ENCODE measurements at regions not wholly inside any gene's neighbourhood (a gene's known extent, or its start where the extent isn't known, plus 50 kb on each side); places are given as distances from the start of the nearest gene placed in this dataset.

- Histone ChIP-seq H3K36me3 (ENCODE audit: control insufficient read depth, insufficient read depth, low read length) (no peaks in the 10 kb centered on the region), H3K4me3 (ENCODE audit: low read depth in 2 of 2, low read length in 2 of 2) (no peak overlapping the region), H3K9me3 (ENCODE audit: control insufficient read depth, insufficient read depth, low read depth, low read length) (no peaks in the 10 kb centered on the region), H3K27ac (ENCODE audit: low read length) (no peak overlapping the region), H3K27me3 (ENCODE audit: control insufficient read depth, insufficient read depth, low read length) (no peaks in the 10 kb centered on the region), H3K4me1 (ENCODE audit: control insufficient read depth, insufficient read depth, low read length) (no peaks in the 10 kb centered on the region)
- intact Hi-C loops (cut with micrococcal nuclease; ENCODE audit: unreplicated experiment) (no loop called here), in situ Hi-C loops (cut with HindIII; ENCODE audit: low pct_unique_long_range_greater_than_20kb, low sequenced_read_pairs) (no loop called here)
- no peak for DNase-seq (ENCODE audit: low read depth, low spot score)
- ChIA-PET CTCF (no interaction called here), POLR2A (no interaction called here)
- TF ChIP-seq CTCF (IDR thresholded peaks at IDR 0.05) (no peak), SIN3A (IDR thresholded peaks at IDR 0.05; ENCODE audit: borderline replicate concordance, insufficient read depth, low read depth, low read length) (no peak), REST (IDR thresholded peaks at IDR 0.05; ENCODE audit: insufficient read depth in 1 of 2, low read depth in 2 of 2, low read length in 1 of 2) (no peak), TCF7L2 (IDR thresholded peaks at IDR 0.05; ENCODE audit: low read depth, low read length) (no peak), POLR2AphosphoS5 (IDR thresholded peaks at IDR 0.05; ENCODE audit: low read depth, low read length) (no peak)
- no peak for ATAC-seq
- BruUV-seq (replicated peaks): no TSS peak
Measured at GRCh38 chr6:102793752-102794151, 1400.2 kb downstream of the GRIK2 start.

GRCh38 chr6:102774326-102774725 is 1380.8 kb downstream of the GRIK2 start:
- ATAC-seq (no peak), DNase-seq (ENCODE audit: low read depth, low spot score) (no peak)
- no peak overlapping the region for H3K27ac ChIP-seq (ENCODE audit: low read length)
- no peaks in the 10 kb centered on the region for H3K9me3 ChIP-seq (ENCODE audit: control insufficient read depth, insufficient read depth, low read depth, low read length)
- no peak overlapping the region for H3K4me3 ChIP-seq (ENCODE audit: low read depth in 2 of 2, low read length in 2 of 2)
- in situ Hi-C loops (cut with HindIII; ENCODE audit: low pct_unique_long_range_greater_than_20kb, low sequenced_read_pairs) (no loop called here), intact Hi-C loops (cut with micrococcal nuclease; ENCODE audit: unreplicated experiment) (no loop called here)
- ChIA-PET POLR2A (no interaction called here), CTCF (no interaction called here)
- no TSS peak for BruUV-seq (replicated peaks)
- no peaks in the 10 kb centered on the region for H3K4me1 ChIP-seq (ENCODE audit: control insufficient read depth, insufficient read depth, low read length)
- H3K27me3 ChIP-seq (ENCODE audit: control insufficient read depth, insufficient read depth, low read length): no peaks in the 10 kb centered on the region
- no peaks in the 10 kb centered on the region for H3K36me3 ChIP-seq (ENCODE audit: control insufficient read depth, insufficient read depth, low read length)
- TF ChIP-seq POLR2AphosphoS5 (IDR thresholded peaks at IDR 0.05; ENCODE audit: low read depth, low read length): no peak

- H3K27ac ChIP-seq (ENCODE audit: low read length): no peak overlapping the region
- POLR2A ChIA-PET: no interaction called here
- in situ Hi-C loops (cut with HindIII; ENCODE audit: low pct_unique_long_range_greater_than_20kb, low sequenced_read_pairs): no loop called here
Measured at GRCh38 chr6:102773636-102774035, 1380.1 kb downstream of the GRIK2 start.

More at GRCh38 chr6:102773636-102774035, 1380.1 kb downstream of the GRIK2 start:
- no TSS peak for BruUV-seq (replicated peaks)
- Histone ChIP-seq H3K9me3 (ENCODE audit: control insufficient read depth, insufficient read depth, low read depth, low read length) (no peaks in the 10 kb centered on the region), H3K4me3 (ENCODE audit: low read depth in 2 of 2, low read length in 2 of 2) (no peak overlapping the region), H3K4me1 (ENCODE audit: control insufficient read depth, insufficient read depth, low read length) (no peaks in the 10 kb centered on the region), H3K36me3 (ENCODE audit: control insufficient read depth, insufficient read depth, low read length) (no peaks in the 10 kb centered on the region), H3K27me3 (ENCODE audit: control insufficient read depth, insufficient read depth, low read length) (no peaks in the 10 kb centered on the region)
- ATAC-seq (no peak), DNase-seq (ENCODE audit: low read depth, low spot score) (no peak)
- intact Hi-C loops (cut with micrococcal nuclease; ENCODE audit: unreplicated experiment): no loop called here
- TF ChIP-seq REST (IDR thresholded peaks at IDR 0.05; ENCODE audit: insufficient read depth in 1 of 2, low read depth in 2 of 2, low read length in 1 of 2): no peak
- TF ChIP-seq SIN3A (IDR thresholded peaks at IDR 0.05; ENCODE audit: borderline replicate concordance, insufficient read depth, low read depth, low read length): no peak
- TF ChIP-seq CTCF (IDR thresholded peaks at IDR 0.05): no peak
- CTCF ChIA-PET: no interaction called here

Measured in Panc1 (cell line).